Retinal pigment epithelial cell (primary cell): ENCODE measurements at regions not wholly inside any gene's neighbourhood (a gene's known extent, or its start where the extent isn't known, plus 50 kb on each side); places are given as distances from the start of the nearest gene placed in this dataset.

Experiments
- DNase-seq: peaks from one replicate; pipeline ENCODE4 v3.0.0-alpha.2; 2010; ENCODE audit warnings: low read depth
- H3K4me3 ChIP-seq: 2 replicates; pipeline ENCODE4 v1.5.1; 2011; ENCODE audit warnings: mild to moderate bottlenecking, low read length, control low read depth, moderate library complexity
- CTCF ChIP-seq: conservative IDR thresholded peaks from 2 replicates; pipeline ENCODE4 v1.5.1; 2011; ENCODE audit warnings: low read depth, low read length, control low read depth, inconsistent platforms

- no peak for DNase-seq
- no peak for TF ChIP-seq CTCF
- no peak overlapping the region for H3K4me3 ChIP-seq
Measured at GRCh38 chr4:89420507-89420906, 112.9 kb upstream of the GPRIN3 start.

- DNase-seq, result no peak
- H3K4me3 ChIP-seq, result no peak overlapping the region
- TF ChIP-seq CTCF, result no peak
Measured at GRCh38 chr4:89419111-89419695, 111.6 kb upstream of the GPRIN3 start.

GRCh38 chr4:89416960-89417359 is 109.4 kb upstream of the GPRIN3 start:
- DNase-seq, result no peak
- no peak overlapping the region for H3K4me3 ChIP-seq
- no peak for TF ChIP-seq CTCF

GRCh38 chr4:89413518-89413917 is 105.9 kb upstream of the GPRIN3 start:
- H3K4me3 ChIP-seq, result no peak overlapping the region
- DNase-seq, result no peak
- TF ChIP-seq CTCF, result no peak

- TF ChIP-seq CTCF, result no peak
Measured at GRCh38 chr4:89411539-89412309, 104.1 kb upstream of the GPRIN3 start.

GRCh38 chr4:89410687-89411086 is 103.1 kb upstream of the GPRIN3 start:
- DNase-seq, result peak; percentile 51
- no peak overlapping the region for H3K4me3 ChIP-seq
- no peak for TF ChIP-seq CTCF

More at GRCh38 chr4:89411539-89412309, 104.1 kb upstream of the GPRIN3 start:
- H3K4me3 ChIP-seq, result no peak overlapping the region
- no peak for DNase-seq

- no peak for DNase-seq
- no peak overlapping the region for H3K4me3 ChIP-seq
- TF ChIP-seq CTCF, result no peak
Measured at GRCh38 chr4:89404530-89404929, 96.9 kb upstream of the GPRIN3 start.
